WTC11 (cell line): ENCODE measurements at regions not wholly inside any gene's neighbourhood (a gene's known extent, or its start where the extent isn't known, plus 50 kb on each side); places are given as distances from the start of the nearest gene placed in this dataset.
A peak's percentile ranks its signal among the peaks of the same experiment; 100 is the strongest.

Source experiments
- ATAC-seq: fragments of 200-7000 bp; cut with Tn5 transposase; 2 replicates; pipeline ENCODE4 v1.10.0; 2021; ENCODE audit warnings: mild to moderate bottlenecking, moderate library complexity
- CTCF ChIA-PET: fragments of 300-600 bp; sonication (Branson Sonifier 250); formaldehyde crosslinking; loops from one replicate; lab custom pipeline; 2021; ENCODE audit warnings: antibody characterized with exemption; lab: Charles Lee
- POLR2A ChIA-PET: fragments of 350-600 bp; sonication (Branson Sonifier 250); formaldehyde crosslinking; loops from one replicate; lab custom pipeline; 2021; ENCODE audit warnings: antibody characterized with exemption; lab: Charles Lee
- DNase-seq: peaks from one replicate; pipeline ENCODE4 v3.0.0; 2021; ENCODE audit warnings: low spot score
- H3K27ac Mint-ChIP-seq: 2 replicates; pipeline ENCODE4 v1.8.0; 2021; ENCODE audit warnings: mixed read lengths
- H3K27me3 Mint-ChIP-seq: 2 replicates; pipeline ENCODE4 v1.8.0; 2021; ENCODE audit warnings: low read depth, mild to moderate bottlenecking, moderate library complexity, mixed read lengths
- H3K36me3 Mint-ChIP-seq: 2 replicates; pipeline ENCODE4 v1.8.0; 2021; ENCODE audit warnings: mixed read lengths
- H3K4me1 Mint-ChIP-seq: 2 replicates; pipeline ENCODE4 v1.8.0; 2022; ENCODE audit warnings: mixed read lengths
- H3K4me3 Mint-ChIP-seq: 2 replicates; pipeline ENCODE4 v1.8.0; 2021; ENCODE audit warnings: mild to moderate bottlenecking, moderate library complexity, mixed read lengths
- H3K9me3 Mint-ChIP-seq: 2 replicates; pipeline ENCODE4 v1.8.0; 2021; ENCODE audit warnings: mixed read lengths
- GRHL2 ChIP-seq: fragments of 250-450 bp; sonication (Bioruptor Pico); IDR thresholded peaks from 2 replicates; pipeline ENCODE4 v1.8.0; 2022; ENCODE audit warnings: mild to moderate bottlenecking, moderate library complexity; ENCODE audit not compliant: insufficient replicate concordance, severe bottlenecking
- KAT7 ChIP-seq: sonication (generic); formaldehyde crosslinking; IDR thresholded peaks from 2 replicates; pipeline ENCODE4 v1.8.1; 2023; ENCODE audit warnings: missing genetic modification reagents, mild to moderate bottlenecking, borderline replicate concordance
- NR3C1 ChIP-seq: sonication (generic); formaldehyde crosslinking; conservative IDR thresholded peaks from 2 replicates; pipeline ENCODE4 v1.8.1; 2023; ENCODE audit warnings: low read depth, mild to moderate bottlenecking, missing genetic modification reagents
- TEAD1 ChIP-seq: sonication (generic); formaldehyde crosslinking; IDR thresholded peaks from 2 replicates; pipeline ENCODE4 v1.8.0; 2022; ENCODE audit warnings: mild to moderate bottlenecking, missing genetic modification reagents
- ZBTB21 ChIP-seq: sonication (generic); formaldehyde crosslinking; IDR thresholded peaks from 2 replicates; pipeline ENCODE4 v1.8.1; 2023; ENCODE audit warnings: mild to moderate bottlenecking, missing genetic modification reagents, borderline replicate concordance
- ZNF512 ChIP-seq: sonication (generic); formaldehyde crosslinking; IDR thresholded peaks from 2 replicates; pipeline ENCODE4 v1.8.1; 2022; ENCODE audit warnings: missing genetic modification reagents, borderline replicate concordance
- TF ChIP-seq, protein P1 (sequence below): sonication (generic); formaldehyde crosslinking; IDR thresholded peaks from 2 replicates; pipeline ENCODE4 v1.8.1; 2023; ENCODE audit warnings: mild to moderate bottlenecking, missing genetic modification reagents
- TF ChIP-seq, protein P2 (sequence below): fragments of 250-450 bp; sonication (Bioruptor Pico); conservative IDR thresholded peaks from 2 replicates; pipeline ENCODE4 v1.9.0; 2021; ENCODE audit warnings: mild to moderate bottlenecking
- TF ChIP-seq, protein P3 (sequence below): fragments of 200-600 bp; IDR thresholded peaks from 2 replicates; pipeline ENCODE4 v1.8.0; 2022; ENCODE audit warnings: antibody characterized with exemption

- no peaks in the 10 kb centered on the region for H3K36me3 Mint-ChIP-seq
- POLR2A ChIA-PET: no interaction called here
- H3K27me3 Mint-ChIP-seq: no peaks in the 10 kb centered on the region
- no peak for TF ChIP-seq GRHL2 (CRISPR knock-in tag)
- no peak for DNase-seq
- CTCF ChIA-PET: interaction anchor here (1.0 kb wide), 1 partner anchor 377 kb away, joined by 4 read pairs; no protein-coding TSS in a partner anchor
- no peak overlapping the region for H3K27ac Mint-ChIP-seq
- H3K4me1 Mint-ChIP-seq: peaks cover 14% of the 10 kb centered on the region
- no peak overlapping the region for H3K4me3 Mint-ChIP-seq
- H3K9me3 Mint-ChIP-seq: 0 out of 2 replicates have a peak, but pooled peaks cover 5% of the 10 kb centered on the region
- ATAC-seq: no peak
These were observed 383.6 kb upstream of the CDH6 start for GRCh38 chr5:30809933-30810332.

DNA sequence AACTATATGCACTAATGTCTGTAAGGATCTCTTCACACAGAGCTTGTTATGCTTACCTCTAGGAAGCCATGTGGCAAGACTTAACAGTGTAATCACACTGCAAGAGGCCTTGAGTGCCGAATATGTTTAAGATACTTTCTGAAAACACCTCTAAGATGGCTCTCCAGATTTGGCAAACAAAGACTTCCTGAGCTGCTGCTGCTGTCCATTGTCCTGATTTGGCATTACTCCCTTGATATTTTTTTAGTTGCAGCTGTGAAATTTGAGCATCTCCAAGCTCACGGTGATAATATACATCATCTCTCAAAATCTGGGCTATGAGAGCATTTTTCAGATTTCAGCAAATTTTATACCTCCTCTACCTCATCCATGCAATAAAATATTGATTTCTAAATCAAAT lies 384.5 kb upstream of the CDH6 start:
- Mint-ChIP-seq H3K27ac (no peak overlapping the region), H3K4me3 (no peak overlapping the region), H3K27me3 (no peaks in the 10 kb centered on the region), H3K9me3 (0 out of 2 replicates have a peak, but pooled peaks cover 5% of the 10 kb centered on the region), H3K4me1 (peaks cover 19% of the 10 kb centered on the region), H3K36me3 (no peaks in the 10 kb centered on the region)
- DNase-seq (no peak), ATAC-seq (no peak)
- TF ChIP-seq ZNF512: no peak
- TF ChIP-seq, protein P1, sequence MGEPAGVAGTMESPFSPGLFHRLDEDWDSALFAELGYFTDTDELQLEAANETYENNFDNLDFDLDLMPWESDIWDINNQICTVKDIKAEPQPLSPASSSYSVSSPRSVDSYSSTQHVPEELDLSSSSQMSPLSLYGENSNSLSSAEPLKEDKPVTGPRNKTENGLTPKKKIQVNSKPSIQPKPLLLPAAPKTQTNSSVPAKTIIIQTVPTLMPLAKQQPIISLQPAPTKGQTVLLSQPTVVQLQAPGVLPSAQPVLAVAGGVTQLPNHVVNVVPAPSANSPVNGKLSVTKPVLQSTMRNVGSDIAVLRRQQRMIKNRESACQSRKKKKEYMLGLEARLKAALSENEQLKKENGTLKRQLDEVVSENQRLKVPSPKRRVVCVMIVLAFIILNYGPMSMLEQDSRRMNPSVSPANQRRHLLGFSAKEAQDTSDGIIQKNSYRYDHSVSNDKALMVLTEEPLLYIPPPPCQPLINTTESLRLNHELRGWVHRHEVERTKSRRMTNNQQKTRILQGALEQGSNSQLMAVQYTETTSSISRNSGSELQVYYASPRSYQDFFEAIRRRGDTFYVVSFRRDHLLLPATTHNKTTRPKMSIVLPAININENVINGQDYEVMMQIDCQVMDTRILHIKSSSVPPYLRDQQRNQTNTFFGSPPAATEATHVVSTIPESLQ: no peak
- no peak for TF ChIP-seq NR3C1
- TF ChIP-seq KAT7 (CRISPR knock-in tag): no peak
- TF ChIP-seq ZBTB21 (CRISPR knock-in tag): no peak
- TF ChIP-seq, protein P2, sequence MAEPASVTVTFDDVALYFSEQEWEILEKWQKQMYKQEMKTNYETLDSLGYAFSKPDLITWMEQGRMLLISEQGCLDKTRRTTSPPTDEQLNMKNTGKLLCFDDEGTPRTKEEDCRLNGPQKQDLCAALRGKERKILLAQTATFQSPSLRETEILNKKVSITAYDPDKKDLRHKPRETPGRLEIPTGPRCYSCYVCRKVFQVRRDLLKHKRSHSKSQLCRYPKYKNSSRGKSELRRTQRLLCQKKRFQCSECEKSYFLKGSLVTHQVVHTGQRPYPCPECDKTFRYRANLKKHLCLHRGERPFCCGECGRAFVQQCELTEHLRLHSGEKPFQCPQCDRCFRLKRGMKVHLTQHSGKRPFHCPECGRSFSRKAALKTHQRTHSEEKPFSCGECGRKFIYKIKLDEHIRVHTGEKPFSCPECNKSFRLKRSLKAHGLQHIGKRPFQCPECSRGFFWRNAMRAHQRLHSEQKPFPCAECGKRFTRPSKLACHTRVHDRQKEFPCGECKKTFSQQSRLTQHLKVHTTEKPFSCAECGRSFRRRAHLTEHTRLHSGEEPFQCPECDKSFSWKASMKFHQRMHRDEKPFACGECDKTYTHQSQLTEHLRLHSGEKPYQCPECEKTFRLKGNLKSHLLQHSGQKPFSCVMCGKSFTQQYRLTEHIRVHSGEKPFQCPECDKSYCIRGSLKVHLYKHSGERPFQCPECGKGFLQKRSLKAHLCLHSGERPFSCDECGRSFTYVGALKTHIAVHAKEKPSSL: no peak
- ChIA-PET POLR2A (no interaction called here), CTCF (interaction anchor here (1.0 kb wide), 1 partner anchor 378 kb away, joined by 4 read pairs; no protein-coding TSS in a partner anchor)

GRCh38 chr5:30804739-30805505 lies 388.6 kb upstream of the CDH6 start:
- POLR2A ChIA-PET: no interaction called here
- H3K27me3 Mint-ChIP-seq: no peaks in the 10 kb centered on the region
- CTCF ChIA-PET: no interaction called here
- H3K27ac Mint-ChIP-seq: no peak overlapping the region
- peak; percentile 19 for DNase-seq
- no peak for TF ChIP-seq TEAD1 (CRISPR knock-in tag)
- TF ChIP-seq, protein P3, sequence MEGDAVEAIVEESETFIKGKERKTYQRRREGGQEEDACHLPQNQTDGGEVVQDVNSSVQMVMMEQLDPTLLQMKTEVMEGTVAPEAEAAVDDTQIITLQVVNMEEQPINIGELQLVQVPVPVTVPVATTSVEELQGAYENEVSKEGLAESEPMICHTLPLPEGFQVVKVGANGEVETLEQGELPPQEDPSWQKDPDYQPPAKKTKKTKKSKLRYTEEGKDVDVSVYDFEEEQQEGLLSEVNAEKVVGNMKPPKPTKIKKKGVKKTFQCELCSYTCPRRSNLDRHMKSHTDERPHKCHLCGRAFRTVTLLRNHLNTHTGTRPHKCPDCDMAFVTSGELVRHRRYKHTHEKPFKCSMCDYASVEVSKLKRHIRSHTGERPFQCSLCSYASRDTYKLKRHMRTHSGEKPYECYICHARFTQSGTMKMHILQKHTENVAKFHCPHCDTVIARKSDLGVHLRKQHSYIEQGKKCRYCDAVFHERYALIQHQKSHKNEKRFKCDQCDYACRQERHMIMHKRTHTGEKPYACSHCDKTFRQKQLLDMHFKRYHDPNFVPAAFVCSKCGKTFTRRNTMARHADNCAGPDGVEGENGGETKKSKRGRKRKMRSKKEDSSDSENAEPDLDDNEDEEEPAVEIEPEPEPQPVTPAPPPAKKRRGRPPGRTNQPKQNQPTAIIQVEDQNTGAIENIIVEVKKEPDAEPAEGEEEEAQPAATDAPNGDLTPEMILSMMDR: no peak
- H3K4me3 Mint-ChIP-seq: no peak overlapping the region
- H3K4me1 Mint-ChIP-seq: peaks cover 19% of the 10 kb centered on the region
- 0 out of 2 replicates have a peak, but pooled peaks cover 5% of the 10 kb centered on the region for H3K9me3 Mint-ChIP-seq
- H3K36me3 Mint-ChIP-seq: no peaks in the 10 kb centered on the region
- peak; percentile 94 for ATAC-seq
